ENCODE measurements at regions not wholly inside any gene's neighbourhood (a gene's known extent, or its start where the extent isn't known, plus 50 kb on each side); places are given as distances from the start of the nearest gene placed in this dataset.

DNA sequence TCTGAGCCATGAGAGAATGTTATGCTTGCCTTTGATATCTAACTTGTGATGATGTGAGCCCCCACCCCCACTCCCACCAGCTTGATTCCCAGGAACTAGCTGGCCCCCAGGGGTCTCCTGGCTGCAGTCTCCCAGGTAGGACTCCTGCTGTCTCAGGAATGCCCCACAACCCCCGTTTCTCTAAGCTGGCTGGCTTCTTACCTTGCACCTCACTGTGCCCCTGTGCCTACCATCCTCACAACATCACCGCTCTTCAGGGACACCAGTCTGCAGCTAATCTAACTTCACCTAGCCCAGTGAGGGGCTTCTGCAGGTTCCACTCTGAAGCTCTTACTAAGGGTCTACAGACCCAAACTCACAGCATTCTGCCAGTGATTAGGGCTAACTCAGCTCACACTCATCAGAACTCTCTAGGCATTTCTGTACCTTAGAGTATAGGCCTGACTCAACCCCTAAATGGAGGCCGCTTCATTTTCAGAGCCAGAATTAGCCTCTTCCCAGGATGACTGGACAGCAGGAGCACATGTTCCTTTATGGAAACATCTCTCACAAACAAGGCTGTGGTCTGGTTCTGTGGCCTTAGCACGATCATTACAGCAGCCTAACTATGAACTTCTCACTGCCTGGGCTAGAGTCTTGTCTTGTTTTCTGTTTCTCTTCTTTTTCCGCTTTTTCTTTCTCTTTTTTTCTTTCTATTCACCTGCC, 72.8 kb upstream of the IFNG-AS1 start:
- no peak for TF ChIP-seq POLR2A (IDR thresholded peaks at IDR 0.05; ENCODE audit: extremely low read depth, insufficient read length)
- TF ChIP-seq, protein P1, sequence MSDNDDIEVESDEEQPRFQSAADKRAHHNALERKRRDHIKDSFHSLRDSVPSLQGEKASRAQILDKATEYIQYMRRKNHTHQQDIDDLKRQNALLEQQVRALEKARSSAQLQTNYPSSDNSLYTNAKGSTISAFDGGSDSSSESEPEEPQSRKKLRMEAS (IDR thresholded peaks at IDR 0.05; ENCODE audit: low read depth, low read length): no peak
- TF ChIP-seq, protein P2, sequence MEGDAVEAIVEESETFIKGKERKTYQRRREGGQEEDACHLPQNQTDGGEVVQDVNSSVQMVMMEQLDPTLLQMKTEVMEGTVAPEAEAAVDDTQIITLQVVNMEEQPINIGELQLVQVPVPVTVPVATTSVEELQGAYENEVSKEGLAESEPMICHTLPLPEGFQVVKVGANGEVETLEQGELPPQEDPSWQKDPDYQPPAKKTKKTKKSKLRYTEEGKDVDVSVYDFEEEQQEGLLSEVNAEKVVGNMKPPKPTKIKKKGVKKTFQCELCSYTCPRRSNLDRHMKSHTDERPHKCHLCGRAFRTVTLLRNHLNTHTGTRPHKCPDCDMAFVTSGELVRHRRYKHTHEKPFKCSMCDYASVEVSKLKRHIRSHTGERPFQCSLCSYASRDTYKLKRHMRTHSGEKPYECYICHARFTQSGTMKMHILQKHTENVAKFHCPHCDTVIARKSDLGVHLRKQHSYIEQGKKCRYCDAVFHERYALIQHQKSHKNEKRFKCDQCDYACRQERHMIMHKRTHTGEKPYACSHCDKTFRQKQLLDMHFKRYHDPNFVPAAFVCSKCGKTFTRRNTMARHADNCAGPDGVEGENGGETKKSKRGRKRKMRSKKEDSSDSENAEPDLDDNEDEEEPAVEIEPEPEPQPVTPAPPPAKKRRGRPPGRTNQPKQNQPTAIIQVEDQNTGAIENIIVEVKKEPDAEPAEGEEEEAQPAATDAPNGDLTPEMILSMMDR (IDR thresholded peaks at IDR 0.05; ENCODE audit: low read depth, low read length): no peak

All from NB4 (cell line).